H4 (cell line): ENCODE measurements at regions not wholly inside any gene's neighbourhood (a gene's known extent, or its start where the extent isn't known, plus 50 kb on each side); places are given as distances from the start of the nearest gene placed in this dataset.
"Not testable (repeated sequence)": the region's sequence is repeated elsewhere in the genome, so short reads cannot be mapped to it uniquely, and the experiment has no call there.

ENCODE experiments used
- DNase-seq: peaks from one replicate; pipeline ENCODE4 v3.0.0-alpha.2; 2015; ENCODE audit warnings: low spot score

DNA sequence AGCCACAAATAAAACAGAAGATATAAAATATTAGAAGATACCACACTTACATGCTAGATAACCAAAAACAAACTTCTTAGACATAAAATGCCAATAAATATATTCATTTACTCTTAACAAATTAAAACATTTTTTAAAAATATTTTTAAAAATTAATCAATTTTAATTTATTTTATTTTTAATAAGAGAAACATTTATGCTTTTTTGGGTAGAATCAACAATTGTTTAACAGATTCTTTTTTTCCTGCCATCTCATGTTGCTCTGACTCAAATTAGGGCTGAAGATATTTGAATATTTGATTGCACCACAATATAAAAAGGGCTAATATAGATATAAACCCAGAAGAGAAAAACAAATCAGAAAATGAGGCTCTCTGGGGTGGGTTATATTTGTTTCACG lies 172.6 kb downstream of the GOLGA6L6 start:
- DNase-seq = no peak

DNA sequence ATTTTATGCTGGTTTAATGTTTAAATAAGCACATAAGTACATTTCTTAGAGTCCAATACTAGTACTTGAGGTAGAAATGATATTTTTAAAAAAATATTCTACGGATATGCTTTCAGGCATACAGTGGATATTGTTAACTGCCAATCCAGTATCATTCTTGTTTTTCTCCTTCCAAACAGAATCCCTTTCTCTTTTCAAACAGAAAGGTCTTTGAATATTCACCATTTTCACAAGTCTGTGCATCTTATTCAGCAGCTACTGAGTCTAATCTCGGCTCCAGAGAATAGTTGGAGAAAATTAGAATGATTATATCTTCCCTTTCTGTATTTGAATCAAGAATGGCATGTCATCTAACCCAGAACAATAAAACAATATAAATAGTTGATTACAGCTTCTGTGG lies 174.5 kb downstream of the GOLGA6L6 start:
- no peak for DNase-seq

DNA sequence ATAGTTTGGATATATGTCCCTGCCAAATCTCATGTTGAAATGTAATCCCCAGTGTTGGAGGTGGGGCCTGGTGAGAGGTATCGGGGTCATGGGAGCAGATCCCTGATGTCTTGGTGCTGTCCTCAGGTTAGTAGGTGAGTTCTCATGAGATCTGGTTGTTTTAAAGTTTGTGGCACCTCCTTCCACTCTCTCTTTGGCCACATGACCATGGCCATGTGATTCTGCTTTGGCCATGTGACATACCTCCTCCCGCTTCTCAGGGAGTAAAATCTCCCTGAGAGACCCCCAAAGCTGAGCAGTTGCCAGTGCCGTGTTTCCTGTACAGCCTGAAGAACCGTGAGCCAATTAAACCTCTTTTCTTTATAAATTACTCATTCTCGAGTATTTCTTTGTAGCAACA lies 178.0 kb downstream of the GOLGA6L6 start:
- DNase-seq = not testable (repeated sequence)

DNA sequence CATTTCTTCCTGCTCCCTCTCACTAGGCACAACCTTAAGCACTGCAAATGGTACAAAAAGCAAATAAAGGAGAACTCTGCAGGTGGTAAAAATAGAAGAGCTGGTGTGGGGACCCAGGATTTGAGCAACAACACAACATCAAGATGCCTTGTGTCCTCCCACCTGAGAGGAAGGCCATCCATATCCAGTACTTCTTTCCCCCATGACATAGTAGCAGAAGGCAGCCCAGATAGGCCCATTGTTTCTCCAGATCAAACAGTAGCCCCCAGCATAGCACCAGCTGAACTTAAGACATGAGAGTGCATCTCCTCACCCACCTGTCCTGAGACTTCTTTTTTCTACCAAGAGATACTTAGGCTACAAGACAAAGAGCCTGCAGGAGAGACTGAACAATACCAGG lies 180.5 kb downstream of the GOLGA6L6 start:
- DNase-seq = no peak

DNA sequence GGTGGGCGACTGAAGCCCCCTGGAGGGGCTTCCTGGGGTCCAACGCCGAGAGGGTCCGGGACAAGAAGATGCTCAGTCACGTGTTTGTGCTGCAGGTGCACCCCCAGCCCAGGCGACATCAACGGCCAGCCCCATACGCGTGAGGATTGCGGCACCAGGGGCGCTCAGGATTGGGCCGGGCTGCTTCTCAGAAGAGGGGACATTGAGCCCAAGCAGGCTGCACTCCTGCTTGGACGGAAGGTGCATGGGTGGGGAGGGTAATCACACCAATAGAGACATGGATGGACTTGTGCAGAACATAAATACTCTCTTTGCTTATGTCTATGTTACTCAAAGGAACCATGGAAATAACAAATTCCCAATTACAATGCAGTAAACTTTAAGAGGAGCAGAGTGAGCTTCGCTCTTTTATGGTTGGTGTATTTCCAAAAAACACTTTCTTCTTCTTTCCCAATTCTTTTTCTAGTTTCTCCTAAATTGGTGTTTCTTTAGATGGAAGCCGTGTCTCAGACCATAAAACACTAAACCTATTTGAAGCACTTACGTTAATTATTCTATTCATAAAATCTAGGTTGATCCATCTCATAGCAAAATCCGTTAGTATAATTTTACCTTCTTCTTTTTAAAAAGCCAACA lies 182.7 kb downstream of the GOLGA6L6 start:
- no peak for DNase-seq

DNA sequence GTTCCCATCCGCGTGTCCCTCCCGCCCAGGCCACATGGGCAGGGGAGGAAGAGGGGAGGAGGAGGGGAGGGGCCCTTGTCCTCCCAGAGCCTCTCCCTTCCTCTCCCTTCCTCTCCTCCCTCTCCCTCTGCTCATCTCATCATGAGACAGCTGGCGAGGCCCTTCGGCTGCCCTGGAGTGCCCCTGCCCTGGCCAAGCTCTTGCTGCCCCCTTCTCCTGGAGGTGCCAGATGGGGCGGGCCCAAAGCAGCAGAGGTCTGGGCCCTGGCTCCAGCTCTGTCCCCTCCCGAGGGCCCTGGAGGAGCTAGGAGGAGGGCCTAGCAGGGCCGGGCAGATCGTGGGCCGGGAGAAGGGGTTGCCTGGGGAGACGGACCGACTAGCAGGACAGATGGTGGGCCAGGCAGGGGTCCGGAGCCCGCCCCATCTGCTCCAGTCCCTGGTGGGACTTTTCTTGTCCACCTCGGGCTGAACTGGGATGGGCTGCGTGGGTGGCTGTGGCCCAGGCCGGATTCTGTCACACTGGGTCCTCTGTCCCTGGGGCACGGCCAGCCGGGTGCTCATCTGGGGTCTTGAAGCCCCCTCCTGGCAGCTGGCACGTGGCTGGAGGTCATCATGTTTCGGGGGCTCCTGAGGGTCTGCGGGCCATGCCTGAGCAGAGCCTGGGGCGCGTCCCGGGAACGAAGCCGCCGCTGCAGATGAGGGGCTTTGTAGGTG lies 183.4 kb downstream of the GOLGA6L6 start:
- DNase-seq = no peak

DNA sequence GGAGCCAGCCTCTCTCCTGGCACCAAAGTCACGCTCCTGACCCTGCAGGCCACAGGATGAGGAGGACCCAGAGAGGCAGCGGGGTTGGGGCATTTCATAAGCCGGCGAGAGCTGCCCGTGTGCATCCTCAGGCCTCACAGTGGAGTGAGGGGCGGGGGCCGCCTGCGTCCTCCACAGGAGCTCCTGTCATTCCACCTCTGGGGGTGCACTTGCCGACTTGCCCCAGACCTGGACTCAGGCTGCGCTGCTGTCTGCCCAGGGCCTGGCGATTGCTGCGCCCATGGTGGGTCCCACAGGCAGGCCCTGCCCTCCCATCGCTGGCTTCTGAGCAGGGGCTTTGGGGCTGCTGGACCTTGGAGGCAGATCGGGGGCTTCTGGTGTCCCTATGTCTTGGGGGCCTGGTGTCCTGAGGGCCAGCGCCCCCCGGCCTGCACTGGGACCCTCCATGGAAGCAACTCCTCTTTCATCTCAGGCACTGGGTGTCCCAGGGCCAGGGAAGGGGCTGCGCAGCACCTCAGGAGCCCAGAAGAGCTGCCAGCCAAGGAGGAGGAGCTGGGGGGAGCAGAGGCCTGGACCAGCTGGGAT lies 184.0 kb downstream of the GOLGA6L6 start:
- no peak for DNase-seq

DNA sequence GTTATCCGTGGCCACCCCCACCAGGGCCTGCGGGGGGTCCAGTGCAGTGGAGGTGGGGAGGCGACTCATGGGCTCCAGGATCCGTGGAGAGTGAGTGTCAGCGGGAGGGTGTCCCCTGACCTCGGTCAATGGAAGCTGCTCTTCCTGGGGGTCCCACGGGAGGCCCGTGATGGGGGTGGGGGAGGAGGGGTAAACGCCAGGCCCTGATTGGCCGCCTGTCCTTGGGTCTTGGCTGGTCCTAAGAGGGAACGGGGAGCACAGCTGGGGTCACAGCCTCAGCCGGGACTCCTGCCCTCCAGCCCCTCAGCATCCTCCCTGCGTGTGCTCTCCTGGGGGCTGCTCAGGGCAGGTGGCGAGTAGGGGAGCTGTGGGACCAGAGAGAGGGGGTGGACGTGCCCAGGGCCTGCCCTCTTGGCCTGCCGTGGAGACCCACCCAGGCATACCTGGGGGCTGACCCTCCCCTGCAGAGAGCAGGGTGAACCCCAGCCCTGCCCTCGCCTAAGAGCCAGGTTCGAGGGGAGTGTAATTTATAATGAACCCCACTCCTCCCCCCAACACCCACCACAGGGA lies 184.6 kb downstream of the GOLGA6L6 start:
- DNase-seq = no peak

DNA sequence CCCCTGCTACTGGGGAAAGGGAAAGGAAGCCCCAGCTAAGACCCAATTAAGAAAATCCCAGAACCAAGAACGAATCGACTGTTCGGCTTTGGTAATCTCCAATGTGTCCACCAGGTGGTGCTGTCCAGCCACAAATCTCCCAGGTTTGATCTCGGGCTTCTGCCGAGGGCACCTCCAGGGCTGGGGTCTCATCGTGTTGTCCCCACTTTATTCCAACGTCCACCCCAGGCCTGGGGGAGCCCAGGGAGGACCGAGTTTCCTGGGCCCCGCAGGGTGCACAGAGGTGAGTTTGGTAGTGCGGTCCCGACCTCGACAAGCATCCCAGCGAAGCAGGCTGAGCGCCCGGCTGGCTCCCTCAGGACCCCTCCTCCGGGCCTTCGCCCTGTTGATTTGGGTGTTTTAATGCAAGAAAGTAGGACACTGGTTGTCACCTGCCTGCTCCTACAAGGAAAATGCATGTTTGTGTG lies 185.1 kb downstream of the GOLGA6L6 start:
- DNase-seq = no peak

DNA sequence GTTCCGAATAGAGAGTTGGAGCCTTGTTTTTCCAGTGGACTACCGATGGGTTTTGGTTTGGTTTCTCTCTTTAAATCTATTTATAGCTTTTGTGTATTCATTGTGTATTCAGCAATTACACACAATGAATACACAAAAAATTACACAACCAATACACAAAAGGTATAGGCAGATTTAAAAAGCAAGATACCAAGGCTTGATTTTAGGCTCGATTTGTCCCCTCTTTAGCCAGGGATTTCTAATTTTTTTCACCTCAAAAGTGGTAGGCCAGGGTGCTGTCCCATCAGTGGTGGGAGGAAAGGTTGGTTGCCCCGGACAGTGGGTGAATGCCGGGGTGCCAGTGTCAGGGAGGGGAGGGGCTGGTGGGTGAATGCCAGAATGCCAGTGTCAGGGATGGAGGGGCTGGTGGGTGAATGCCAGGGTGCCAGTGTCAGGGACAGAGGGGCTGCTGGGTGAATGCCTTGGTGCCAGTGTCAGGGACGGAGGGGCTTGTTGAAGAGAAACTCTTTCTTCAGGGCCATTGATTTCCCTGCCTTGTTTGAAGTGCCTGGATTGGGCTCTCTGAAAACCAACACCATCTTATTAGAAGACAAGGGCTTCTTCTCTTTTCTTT lies 186.2 kb downstream of the GOLGA6L6 start:
- no peak for DNase-seq

DNA sequence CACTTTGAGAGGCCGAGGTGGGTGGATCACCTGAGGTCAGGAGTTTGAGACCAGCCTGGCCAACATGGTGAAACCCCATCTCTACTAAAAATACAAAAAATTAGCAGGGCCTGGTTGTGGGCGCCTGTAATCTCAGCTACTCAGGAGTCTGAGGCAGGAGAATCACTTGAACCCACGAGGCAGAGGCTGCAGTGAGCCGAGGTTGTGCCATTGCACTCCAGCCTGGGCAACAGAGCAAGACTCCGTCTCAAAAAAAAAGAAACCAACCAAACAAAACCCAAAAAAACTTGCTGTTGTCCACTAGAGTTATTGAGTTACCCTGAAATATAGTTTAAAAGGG lies 186.7 kb downstream of the GOLGA6L6 start:
- DNase-seq = not testable (repeated sequence)

DNA sequence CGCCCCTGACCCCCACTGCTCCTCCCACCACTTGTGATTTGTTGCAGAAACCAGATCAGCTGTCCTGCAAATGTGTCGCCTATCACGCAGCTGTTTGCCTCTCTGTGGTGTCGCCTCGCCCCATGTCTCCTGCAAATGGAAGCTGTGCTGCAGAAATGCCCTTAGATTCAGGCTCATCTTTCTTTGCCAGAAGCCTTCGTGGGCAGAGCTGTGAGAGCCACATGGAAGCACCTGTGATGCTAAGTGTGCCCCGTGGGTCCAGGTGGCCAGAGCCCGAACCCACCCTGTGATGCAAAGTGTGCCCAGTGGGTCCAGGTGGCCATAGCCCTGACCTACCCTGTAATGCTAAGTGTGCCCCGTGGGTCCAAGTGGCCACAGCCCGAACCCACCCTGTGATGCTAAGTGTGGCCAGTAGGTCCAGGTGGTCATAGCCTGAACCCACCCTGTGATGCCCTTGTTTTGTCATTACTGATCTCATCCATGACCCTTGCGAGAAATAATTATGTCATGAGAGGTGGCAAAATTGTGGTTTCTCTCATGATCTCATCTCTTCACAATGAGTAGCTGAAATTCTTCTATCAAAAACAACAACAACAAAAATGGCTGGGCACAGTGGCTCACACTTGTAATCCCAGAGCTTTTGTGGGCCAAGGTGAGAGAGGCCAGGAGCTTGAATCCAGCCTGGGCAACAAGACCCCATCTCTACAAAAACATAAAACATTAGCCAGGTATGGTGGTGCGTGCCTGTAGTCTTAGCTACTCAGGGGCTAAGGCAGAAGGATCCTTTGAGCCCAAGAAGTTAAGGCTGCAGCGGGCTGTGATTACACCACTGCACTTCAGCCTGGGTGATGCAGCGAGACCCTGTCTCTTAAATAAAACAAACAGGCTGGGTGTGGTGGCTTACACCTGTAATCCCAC lies 187.4 kb downstream of the GOLGA6L6 start:
- no peak for DNase-seq

DNA sequence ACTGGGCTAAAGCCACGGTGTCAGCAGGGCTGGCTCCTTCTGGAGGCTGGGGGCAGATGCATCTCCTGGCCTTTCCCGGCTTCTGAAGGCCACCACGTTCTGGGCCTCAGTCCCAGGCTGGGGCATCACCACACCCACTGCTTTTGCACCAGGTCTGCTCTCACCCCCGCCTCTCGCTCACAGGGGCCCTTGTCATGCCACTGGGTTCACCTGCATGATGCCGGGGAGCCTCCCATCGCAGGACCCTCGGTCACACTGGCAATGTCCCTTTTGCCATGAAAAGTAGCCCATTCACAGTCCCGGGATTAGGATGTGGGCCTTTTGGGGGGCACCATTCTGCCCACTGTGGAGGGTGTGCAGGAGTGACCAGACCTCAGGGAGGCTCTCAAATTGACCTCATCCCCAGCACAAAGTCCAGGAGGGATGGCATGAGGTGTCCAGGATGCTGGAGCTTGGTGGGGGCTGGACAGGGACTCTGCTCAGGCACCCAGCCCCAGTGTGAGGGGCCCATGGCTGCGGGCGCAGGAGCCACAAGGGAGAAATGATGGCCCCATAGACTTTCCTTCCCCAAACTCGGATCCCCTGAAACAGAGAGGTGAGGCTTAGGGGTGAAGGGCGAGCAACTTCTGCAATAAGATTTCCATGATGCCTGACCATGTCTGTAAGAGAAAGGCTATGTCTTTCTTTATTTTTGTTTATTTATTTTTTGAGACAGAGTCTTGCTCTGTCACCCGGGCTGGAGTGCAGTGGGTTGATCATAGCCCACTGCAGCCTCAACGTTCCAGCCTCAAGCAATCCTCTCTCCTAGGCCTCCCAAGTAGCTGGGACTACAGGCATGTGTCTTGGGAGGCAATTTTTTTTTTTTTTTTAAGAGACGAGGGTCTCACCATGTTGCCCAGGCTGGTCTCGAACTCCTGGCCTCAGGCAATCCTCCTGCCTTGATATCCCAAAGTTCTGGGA lies 189.1 kb downstream of the GOLGA6L6 start:
- no peak for DNase-seq

DNA sequence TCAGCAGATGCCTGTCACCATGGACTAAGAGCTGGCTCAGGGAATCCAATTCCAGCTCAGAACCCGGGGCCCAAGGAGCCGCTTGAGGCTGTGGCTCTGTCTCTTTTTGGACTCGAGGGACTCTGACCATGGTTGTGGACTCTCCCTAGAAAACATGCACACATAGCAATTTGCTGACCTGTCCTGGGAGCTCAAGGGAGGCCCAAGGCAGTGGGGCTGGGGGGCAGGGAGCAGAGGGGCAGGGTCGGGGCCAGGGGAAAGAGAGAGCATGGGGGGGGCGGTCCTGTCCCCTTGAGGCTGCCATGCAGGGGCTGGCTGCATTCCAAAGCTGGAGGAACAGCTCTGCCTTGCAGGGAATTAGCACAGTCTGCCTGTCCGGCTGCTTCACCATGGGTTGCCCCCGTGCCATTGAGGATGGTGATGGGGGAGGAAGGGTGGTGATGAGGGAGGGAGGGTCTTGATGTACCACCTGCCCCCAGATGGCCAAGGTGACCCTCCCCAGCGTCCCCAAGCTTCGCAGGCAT lies 190.1 kb downstream of the GOLGA6L6 start:
- no peak for DNase-seq

DNA sequence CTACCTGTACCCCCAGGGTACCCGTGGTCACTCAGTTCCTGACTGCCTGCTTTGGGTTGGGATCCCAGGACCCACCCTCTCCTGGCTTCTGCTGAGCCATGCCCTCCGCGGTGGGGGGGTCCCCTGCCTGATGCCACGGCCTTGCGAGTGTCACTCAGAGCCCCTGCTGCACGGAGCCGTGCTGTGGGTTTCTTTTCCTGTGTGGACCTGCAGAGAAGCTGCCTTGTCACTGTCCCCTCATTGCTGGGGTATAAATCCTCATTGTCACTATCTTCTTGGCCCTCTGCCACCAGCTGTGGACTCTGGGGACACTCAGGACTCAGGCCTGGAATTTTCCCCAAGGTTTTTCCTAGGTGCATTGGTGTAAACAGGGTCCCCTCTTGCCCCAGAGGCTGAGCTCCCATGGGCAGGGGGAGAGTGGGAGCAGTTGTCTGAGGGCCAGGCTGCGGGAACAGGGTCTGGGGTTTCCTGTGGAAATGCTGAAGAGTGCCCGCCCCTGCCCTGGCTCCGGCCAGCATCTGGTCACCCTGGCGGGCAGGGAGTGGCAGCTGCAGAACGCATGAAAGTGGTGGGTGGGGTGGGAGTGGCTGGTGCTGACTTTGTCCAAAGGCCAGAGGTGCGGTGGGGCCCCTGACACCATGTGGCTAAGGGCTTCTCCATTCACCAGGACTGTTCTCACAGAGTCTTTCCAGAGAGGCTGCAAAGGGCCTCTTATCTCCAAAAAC lies 191.7 kb downstream of the GOLGA6L6 start:
- DNase-seq = no peak

DNA sequence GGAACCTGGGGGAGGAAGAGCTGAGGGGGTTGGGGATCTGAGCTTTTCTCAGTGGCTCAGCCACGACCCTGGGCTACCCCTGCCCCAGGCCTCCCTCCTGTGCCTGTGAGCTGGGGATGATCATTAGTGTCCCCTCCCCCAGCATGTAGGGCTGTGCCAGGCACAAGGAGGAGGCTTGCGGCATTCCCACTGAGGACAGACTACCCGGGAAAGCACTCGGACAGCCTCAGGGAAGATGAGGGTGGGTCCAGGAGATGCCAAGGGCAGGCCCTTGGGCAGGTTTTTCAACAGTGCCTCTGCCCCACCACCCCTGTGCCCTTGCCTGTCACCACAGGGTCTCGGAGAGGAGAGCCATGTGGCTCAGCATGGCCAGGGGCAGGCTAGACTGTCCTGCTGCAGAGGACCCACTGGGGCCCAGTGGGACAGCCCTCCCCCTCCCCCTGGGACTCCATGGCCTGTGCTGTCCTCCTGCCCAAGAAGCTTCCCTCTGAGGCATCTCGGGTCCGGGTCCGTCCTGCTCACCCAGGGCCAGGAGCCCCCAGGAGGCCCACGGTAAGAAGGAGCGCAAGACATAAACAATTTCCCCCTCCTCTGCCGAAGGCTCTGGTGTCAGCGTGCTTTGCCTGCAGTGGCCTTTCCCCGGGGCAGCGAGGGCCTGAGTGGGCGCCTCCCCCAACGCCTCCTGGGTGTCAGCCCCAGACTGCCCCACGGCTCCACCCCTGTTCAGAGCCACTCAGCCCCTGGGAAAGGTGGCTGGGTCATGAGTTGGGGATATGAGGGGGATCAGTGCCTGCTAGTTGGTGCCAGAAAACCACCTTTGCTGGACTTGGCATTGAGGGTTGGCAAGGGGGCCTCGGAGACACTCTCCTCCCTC lies 192.5 kb downstream of the GOLGA6L6 start:
- no peak for DNase-seq

DNA sequence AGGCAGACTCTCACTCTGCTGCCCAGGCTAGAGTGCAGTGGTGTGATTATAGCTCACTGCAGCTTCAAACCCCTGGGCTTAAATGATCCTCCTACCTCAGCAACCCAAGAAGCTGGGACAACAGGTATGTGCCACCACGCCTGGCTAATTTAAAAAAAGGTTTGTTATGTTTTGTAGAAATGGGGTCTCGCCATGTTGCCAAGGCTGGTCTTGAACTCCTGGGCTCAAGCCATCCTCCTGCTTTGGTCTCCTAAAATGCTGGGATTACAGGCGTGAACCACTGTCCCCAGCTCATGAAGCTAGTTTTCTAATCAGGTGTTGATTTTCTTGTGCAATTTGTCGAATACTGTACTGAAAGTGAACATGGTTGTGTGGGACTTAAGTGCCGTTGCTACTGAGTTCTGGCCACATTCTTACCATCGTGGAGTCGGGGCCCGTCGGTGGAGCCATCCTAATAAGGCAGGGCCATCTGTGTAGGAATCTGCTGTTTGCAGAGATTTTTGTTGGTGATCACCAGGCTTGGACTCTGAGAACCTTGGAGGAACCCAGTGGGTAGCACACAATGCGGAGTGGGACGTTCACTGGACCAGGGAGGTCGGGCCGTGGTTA lies 193.2 kb downstream of the GOLGA6L6 start:
- DNase-seq = no peak
